GM18502 (cell line): ENCODE measurements at regions not wholly inside any gene's neighbourhood (a gene's known extent, or its start where the extent isn't known, plus 50 kb on each side); places are given as distances from the start of the nearest gene placed in this dataset.
"Not testable (repeated sequence)": the region's sequence is repeated elsewhere in the genome, so short reads cannot be mapped to it uniquely, and the experiment has no call there.

Experiments used
- ATAC-seq: cut with Tn5 transposase; IDR thresholded peaks from one replicate; pipeline ENCODE4 v1.9.1; 2021; ENCODE audit warnings: mild to moderate bottlenecking; ENCODE audit not compliant: unreplicated experiment, poor library complexity

GRCh38 chr12:74033531-74033930 lies 504.1 kb upstream of the ATXN7L3B start:
- no peak for ATAC-seq

- ATAC-seq: not testable (repeated sequence)
Observed at GRCh38 chr12:74039138-74039537, 498.5 kb upstream of the ATXN7L3B start.

- ATAC-seq: no peak
Observed at GRCh38 chr12:74043343-74043742, 494.3 kb upstream of the ATXN7L3B start.

GRCh38 chr12:74049348-74049747 lies 488.3 kb upstream of the ATXN7L3B start:
- no peak for ATAC-seq

GRCh38 chr12:74051848-74052247 lies 485.8 kb upstream of the ATXN7L3B start:
- no peak for ATAC-seq

GRCh38 chr12:74066476-74066875 lies 471.2 kb upstream of the ATXN7L3B start:
- ATAC-seq: no peak

- no peak for ATAC-seq
Observed at GRCh38 chr12:74071182-74071581, 466.5 kb upstream of the ATXN7L3B start.

GRCh38 chr12:74076918-74077317 lies 460.7 kb upstream of the ATXN7L3B start:
- ATAC-seq: no peak

GRCh38 chr12:74105434-74105833 lies 432.2 kb upstream of the ATXN7L3B start:
- no peak for ATAC-seq

GRCh38 chr12:74108729-74109128 lies 428.9 kb upstream of the ATXN7L3B start:
- ATAC-seq: no peak

- ATAC-seq: no peak
Observed at GRCh38 chr12:74111688-74112360, 425.8 kb upstream of the ATXN7L3B start.

GRCh38 chr12:74119811-74120362 lies 417.7 kb upstream of the ATXN7L3B start:
- no peak for ATAC-seq

GRCh38 chr12:74120644-74121043 lies 417.0 kb upstream of the ATXN7L3B start:
- ATAC-seq: no peak

- ATAC-seq: no peak
Observed at GRCh38 chr12:74129702-74130101, 407.9 kb upstream of the ATXN7L3B start.

GRCh38 chr12:74144396-74144795 lies 393.2 kb upstream of the ATXN7L3B start:
- no peak for ATAC-seq

GRCh38 chr12:74145328-74145727 lies 392.3 kb upstream of the ATXN7L3B start:
- no peak for ATAC-seq

- no peak for ATAC-seq
Observed at GRCh38 chr12:74148849-74149248, 388.8 kb upstream of the ATXN7L3B start.

GRCh38 chr12:74152370-74152769 lies 385.3 kb upstream of the ATXN7L3B start:
- ATAC-seq: no peak

- ATAC-seq: no peak
Observed at GRCh38 chr12:74166096-74166495, 371.5 kb upstream of the ATXN7L3B start.

GRCh38 chr12:74169607-74170006 lies 368.0 kb upstream of the ATXN7L3B start:
- no peak for ATAC-seq

- no peak for ATAC-seq
Observed at GRCh38 chr12:74170645-74171477, 366.8 kb upstream of the ATXN7L3B start.
